B cell (primary cell): ENCODE measurements at regions not wholly inside any gene's neighbourhood (a gene's known extent, or its start where the extent isn't known, plus 50 kb on each side); places are given as distances from the start of the nearest gene placed in this dataset.

Source experiments
- CTCF ChIP-seq: fragments of 200-600 bp; IDR thresholded peaks from one replicate; pipeline ENCODE4 v1.8.0; 2022; ENCODE audit warnings: antibody characterized with exemption, mild to moderate bottlenecking
- EZH2 ChIP-seq: IDR thresholded peaks from 2 replicates; pipeline ENCODE4 v1.6.1; 2012; ENCODE audit warnings: borderline replicate concordance, low read depth, mild to moderate bottlenecking, moderate library complexity, low read length; ENCODE audit not compliant: insufficient read depth, poor library complexity, severe bottlenecking

DNA sequence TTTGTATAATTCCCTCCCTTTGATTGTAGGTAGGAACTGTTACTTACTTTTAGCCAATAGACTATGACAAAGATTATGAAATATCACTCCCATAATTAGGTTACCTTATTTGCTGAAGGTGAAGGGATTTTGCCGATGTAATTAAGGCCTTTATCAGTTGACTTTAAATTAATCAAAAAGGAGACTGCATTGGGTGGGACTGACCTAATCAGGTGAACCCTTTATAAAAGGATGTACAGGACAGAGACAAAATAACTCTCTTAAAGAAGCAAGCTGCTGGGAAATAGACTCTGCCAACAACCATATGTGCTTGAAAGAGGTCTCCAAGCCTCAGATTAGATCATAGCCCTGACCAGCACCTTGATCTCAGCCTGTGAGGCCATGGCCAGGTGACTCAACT lies 167.6 kb downstream of the SOX3 start:
- TF ChIP-seq EZH2 (no peak), CTCF (no peak)
